ENCODE measurements at regions not wholly inside any gene's neighbourhood (a gene's known extent, or its start where the extent isn't known, plus 50 kb on each side); places are given as distances from the start of the nearest gene placed in this dataset.

DNA sequence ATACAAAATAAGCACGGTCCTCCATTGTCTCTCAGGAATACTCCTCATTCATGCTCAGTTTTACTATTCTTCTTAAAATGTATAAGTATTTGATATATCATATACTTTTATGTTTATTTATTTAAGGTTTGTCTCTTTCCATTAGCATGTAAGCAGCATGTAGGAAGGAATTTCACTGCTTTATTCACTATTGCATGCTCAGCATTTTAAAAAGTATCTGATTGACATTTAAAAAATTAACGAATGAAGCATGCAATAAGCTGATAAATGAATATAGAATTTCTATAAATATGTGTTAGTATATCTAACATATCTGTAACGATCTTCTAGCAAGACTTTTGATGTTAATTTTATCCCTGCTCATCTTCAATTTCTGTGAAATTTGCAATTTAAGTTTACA, 402.7 kb upstream of the BRINP3 start:
- TF ChIP-seq, protein P1, sequence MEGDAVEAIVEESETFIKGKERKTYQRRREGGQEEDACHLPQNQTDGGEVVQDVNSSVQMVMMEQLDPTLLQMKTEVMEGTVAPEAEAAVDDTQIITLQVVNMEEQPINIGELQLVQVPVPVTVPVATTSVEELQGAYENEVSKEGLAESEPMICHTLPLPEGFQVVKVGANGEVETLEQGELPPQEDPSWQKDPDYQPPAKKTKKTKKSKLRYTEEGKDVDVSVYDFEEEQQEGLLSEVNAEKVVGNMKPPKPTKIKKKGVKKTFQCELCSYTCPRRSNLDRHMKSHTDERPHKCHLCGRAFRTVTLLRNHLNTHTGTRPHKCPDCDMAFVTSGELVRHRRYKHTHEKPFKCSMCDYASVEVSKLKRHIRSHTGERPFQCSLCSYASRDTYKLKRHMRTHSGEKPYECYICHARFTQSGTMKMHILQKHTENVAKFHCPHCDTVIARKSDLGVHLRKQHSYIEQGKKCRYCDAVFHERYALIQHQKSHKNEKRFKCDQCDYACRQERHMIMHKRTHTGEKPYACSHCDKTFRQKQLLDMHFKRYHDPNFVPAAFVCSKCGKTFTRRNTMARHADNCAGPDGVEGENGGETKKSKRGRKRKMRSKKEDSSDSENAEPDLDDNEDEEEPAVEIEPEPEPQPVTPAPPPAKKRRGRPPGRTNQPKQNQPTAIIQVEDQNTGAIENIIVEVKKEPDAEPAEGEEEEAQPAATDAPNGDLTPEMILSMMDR (optimal IDR thresholded peaks at IDR 0.05 in 1 of 3, IDR thresholded peaks at IDR 0.05 in 1 of 3, conservative IDR thresholded peaks at IDR 0.05 in 1 of 3; ENCODE audit: extremely low read depth in 1 of 3, insufficient read depth in 2 of 3, low read length in 3 of 3), result no peak
- no peak for TF ChIP-seq EZH2 (IDR thresholded peaks at IDR 0.05; ENCODE audit: low read length)

Measured in keratinocyte (primary cell).